Hindlimb muscle (tissue), 1 donor: ENCODE measurements at regions not wholly inside any gene's neighbourhood (a gene's known extent, or its start where the extent isn't known, plus 50 kb on each side); places are given as distances from the start of the nearest gene placed in this dataset.

Experiments
- DNase-seq: peaks from one replicate; pipeline ENCODE4 v3.0.0-alpha.2; 2013

DNA sequence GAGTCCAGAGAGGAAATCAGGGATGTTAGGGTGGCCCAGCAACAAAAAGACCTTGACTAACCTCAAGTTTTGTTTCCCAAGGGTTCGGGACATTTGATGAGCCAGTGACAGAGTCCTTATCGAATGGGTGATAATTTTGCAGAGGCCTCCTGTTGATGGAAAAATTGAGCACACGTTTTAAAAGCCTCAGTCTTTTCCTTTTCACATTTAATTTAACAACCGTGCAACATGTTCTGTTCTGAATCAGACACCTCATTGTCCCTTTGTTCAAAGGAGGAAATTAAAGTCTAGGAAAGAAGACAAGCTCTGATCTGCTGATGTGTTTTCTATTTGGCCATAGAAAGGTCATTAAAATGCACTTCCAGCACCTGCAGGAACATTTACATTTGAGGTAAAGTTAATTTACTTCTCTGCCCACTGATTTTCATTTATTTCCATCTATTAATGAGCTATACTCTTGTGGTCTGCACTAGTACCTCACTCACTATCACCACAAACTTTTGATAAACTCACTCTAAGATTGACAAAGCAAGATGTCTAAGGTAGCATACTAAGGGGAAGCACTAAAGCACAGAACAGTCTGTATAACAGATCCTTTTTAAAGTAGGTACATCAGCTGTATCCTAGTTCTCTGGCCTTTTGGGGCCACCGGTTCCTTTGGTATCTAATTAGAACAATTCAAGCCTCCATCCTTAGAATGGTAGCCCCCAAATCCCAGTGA, 147.0 kb downstream of the RPAP3 start:
- DNase-seq = no peak

DNA sequence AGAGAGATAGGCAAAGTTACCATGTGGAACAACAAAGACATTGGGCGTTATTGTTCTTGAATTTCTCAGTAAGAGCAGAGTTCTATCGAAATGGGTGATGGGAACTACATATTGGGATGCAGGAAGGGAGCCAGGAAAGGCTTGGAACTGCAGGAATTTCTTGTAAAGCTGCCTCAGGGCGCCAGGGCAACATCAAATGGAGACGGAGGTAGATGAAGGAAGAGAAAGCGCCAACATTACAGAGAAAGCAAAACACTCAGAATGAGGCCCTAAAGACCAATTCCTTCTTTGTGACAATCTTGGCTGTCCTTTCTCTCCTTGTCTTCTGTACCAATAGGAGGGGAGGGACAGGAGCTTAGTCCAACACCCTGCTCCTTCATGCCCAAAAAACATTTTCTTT, 148.4 kb downstream of the RPAP3 start:
- no peak for DNase-seq

- DNase-seq = no peak
Observed at GRCh38 chr12:47556261-47557030, 149.4 kb downstream of the RPAP3 start.

- DNase-seq = no peak
Observed at GRCh38 chr12:47554046-47554653, 151.7 kb downstream of the RPAP3 start.

DNA sequence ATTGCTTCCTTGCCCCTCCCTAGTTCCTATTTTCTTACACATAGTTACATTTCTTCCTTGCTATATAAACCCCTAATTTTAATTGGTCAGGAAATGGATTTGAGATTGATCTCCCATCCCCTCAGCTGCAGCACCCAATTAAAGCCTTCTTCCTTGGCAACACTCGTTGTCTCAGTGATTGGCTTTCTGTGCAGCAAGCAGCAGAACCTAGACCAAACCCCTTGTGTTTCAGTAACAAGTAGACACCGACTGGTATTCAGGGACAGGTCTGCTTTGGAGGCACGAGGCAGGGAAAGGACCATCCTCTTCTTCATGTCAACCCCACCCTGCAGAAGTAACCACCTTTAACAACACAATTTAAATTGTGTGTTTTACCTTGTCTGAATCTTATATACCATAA, 152.6 kb downstream of the RPAP3 start:
- no peak for DNase-seq

DNA sequence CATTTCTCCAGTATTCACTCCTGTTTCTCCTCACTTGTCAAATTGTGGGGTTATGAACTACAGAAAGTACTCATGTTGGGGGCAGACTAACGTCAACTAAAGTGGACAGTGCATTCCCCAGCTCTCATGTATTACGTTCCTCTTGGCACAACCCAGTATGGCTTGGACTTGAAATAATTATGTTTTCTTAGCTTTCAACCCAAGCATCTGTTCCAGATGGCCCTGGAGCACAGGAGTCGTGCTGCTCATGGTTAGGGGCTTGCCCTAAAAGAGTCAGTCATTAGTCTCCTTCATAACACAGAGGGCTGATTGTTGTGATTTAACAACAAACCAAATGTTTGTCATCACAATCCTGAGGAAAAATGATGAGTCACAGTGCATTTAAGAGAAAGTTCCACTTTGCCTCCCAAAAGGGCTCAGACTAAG, 154.4 kb downstream of the RPAP3 start:
- no peak for DNase-seq

- no peak for DNase-seq
Observed at GRCh38 chr12:47549258-47549657, 156.6 kb downstream of the RPAP3 start.

DNA sequence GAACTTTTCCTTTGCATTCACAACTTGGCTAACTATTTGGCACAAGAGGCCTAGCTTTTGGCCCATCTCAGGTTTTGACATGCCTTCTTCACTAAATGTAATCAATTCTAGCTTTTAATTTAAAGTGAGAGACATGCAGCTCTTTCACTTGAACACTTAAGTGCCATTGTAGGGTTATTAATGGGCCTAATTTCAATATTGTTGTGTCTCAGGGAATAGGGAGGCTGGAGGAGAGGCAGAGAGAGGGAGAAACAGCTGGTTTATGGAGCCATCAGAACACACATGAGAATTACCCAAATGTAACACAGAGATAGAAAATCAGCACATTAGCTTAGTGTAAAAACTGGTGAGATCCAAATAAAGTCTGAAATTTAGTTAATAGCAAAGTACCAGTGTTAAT, 157.4 kb downstream of the RPAP3 start:
- DNase-seq = no peak

- DNase-seq = no peak
Observed at GRCh38 chr12:47547077-47547476, 158.8 kb downstream of the RPAP3 start.

- DNase-seq = no peak
Observed at GRCh38 chr12:47545938-47546609, 159.8 kb downstream of the RPAP3 start.

- no peak for DNase-seq
Observed at GRCh38 chr12:47534695-47535094, 171.1 kb downstream of the RPAP3 start.

DNA sequence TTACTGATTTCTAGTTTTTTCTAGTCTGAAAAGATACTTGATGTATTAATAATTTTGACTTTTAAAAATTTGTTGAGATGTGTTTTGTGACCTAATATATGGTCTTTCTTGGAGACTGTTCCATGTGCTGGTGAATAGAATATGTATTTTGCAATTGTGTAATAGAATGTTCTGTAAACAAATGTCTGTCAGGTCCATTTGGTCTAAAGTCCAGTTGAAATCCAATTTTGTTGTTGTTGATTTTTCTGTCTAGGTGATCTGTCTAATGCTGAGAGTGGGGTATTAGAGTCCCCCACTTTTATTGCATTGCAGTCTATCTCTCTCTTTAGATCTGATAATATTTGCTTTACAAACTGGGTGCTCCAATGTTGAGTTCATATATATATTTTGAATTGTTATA, 175.8 kb downstream of the RPAP3 start:
- no peak for DNase-seq

- DNase-seq = no peak
Observed at GRCh38 chr12:47527816-47528215, 178.0 kb downstream of the RPAP3 start.

DNA sequence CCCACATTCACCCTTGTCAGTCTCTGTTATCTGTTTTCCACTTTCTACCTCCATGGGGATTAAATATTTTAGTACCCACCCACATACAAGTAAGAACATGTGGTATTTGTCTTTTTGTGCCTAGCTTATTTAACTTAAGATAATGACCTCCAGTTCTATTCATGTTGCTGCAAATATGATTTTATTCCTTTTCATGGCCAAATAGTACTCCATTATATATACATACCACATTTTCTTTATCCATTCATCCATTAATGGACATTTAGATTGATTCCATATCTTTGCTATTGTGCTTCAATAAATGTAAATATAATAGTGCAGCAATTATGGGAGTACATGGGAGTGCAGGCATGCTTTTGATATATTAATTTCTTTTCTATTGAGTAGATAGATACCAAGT, 185.8 kb downstream of the RPAP3 start:
- no peak for DNase-seq

- DNase-seq = no peak
Observed at GRCh38 chr12:47517122-47517521, 188.7 kb downstream of the RPAP3 start.

DNA sequence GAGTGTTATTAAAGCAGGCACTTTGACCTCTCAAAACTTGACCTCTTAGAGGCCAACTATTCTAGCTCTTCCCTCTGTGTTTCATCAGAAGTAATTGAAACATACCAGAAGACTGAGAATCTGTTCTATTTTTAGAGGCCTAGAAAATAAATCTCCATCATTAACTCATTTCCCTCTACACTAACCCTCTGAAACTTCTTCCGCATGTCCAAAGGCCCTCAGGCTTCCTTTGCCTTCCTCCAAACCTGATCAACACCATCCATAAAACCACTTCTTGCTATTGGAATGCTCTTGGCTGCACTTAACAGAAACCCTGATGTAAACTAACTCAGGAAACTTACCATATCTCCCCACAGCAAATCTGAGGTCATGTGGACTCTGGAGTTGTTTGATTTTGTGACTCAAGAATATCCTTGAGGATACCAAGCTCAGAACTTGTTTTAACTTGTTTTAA, 196.4 kb downstream of the RPAP3 start:
- DNase-seq = no peak

DNA sequence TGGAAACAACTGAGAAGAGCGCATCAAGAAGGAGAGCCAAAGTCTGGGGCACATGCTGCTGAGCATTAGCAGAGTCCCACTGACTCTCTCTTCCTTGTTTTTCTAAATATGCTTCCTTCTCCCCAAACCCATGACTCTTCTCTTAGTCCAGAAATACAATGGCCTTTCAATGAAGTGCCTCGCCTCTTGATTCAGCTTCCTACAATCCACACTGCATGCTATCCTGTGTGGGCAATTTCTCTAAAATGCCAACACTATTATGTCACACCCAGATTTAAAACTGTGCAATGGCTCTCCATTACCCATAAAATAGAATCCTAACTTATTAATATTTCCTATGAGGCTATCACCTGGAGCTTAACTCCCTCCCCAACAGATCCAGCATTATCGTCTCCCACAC, 198.6 kb downstream of the RPAP3 start:
- no peak for DNase-seq

DNA sequence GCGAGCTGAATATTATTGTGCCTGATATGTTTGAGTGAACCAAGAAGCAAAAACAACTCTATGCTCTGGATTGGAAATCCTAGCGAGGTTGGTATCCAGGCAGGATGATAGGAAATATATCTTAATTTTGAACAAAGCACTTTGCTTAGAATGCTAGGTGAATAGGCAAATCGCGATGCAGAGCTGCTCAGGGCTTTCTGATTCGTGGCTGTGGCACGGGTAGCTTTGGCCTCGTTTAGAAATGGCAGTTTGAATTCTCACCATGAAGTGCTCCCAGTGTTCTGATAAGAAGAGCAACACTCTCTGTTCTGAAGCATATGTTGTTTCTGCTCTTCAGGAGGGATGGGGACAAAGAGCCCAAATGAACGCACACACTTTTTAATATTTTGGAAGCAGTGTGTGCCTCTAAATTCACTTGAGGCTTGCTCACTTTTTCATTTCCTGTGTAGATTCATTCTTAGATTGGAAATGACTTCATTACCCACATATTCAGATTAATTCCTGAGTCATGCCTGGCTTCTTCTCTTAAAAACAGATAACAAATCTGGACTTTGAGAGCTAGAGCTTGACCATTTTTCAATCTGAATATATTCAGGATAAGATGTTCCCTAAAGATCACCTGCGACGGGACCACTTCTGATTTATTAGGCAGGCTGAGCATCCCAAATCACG, 200.9 kb downstream of the RPAP3 start:
- no peak for DNase-seq

DNA sequence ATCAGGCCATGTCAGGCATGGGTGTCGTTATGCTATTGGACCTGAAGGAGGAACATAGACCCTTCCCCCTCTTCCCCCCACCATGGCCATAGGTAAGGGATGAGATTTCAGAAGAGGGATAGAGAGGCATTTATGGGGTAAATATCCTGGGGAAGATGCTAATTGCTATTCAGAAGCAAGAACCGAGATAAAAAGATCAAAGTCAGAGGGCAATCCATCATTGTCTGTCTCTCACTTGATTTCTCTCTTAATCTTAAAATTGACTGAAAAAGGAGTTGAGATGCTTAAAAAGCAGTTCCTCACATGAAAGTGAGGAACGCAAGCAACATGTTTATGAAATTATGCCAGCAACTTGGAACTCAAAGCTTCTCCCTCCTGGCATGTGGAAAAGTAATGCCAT, 212.0 kb downstream of the RPAP3 start:
- DNase-seq = no peak

DNA sequence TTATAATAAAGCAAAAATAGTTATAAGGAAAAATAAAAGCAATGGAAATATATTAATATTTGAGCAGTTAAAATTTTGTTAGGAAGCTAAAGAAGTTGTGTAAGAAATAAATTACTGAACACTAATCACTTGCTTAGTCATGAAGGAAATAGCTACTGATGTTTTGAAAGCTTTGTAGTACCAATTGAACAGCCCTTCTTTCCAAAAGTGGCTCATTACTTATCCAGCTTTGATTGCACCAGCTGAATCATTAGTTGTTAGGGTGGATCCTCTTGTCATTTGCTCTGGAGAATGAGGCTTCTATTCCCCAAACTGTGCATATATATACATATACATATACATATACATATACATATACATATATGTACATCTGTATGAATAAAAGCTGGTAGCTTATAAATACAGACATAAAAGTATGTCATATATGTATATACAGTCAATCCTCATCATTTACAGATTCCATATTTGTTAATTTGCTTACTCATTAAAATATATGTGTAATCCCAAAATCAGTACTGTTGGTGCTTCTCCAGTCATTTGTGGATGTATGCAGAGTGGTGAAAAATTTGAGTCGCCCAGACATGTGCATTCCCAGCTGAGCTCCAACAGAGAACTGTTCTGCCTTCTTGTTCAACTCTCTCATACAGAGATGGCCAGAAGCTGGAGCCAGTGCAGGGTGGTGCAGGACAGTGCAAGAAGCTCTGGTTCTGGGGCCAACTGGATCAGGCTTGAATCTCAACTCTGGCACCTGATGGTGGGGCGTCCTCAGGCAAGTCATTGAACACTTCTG, 214.1 kb downstream of the RPAP3 start:
- no peak for DNase-seq

GRCh38 chr12:47488888-47489287, 216.9 kb downstream of the RPAP3 start:
- no peak for DNase-seq

DNA sequence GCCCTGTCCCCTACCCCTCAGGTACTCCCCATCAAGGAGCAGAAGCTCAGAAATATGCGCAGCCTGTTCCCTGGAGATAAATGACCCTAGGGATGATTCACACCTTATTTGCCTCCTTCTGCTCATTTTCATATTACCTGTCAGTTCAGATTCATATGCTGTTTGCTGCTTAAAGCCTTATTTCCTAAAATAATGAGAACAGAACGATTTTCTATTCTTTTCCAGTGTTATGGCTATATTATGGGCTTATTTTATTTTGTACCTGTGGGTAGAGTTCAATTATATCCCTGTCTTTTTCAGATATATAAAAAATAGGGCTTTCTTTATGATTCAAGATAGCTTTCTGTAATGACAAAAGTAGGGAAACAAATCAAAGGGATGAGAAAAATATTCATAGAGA, 224.8 kb downstream of the RPAP3 start:
- DNase-seq = no peak
